Ishikawa (cell line): ENCODE measurements at regions not wholly inside any gene's neighbourhood (a gene's known extent, or its start where the extent isn't known, plus 50 kb on each side); places are given as distances from the start of the nearest gene placed in this dataset.

ENCODE experiments used
- EGR1 ChIP-seq: IDR thresholded peaks from 2 replicates; pipeline ENCODE4 v1.6.1; 2012
- ZBTB7A ChIP-seq: IDR thresholded peaks from 2 replicates; pipeline ENCODE4 v1.6.1; 2012; ENCODE audit warnings: low read depth

- no peak for TF ChIP-seq ZBTB7A
- TF ChIP-seq EGR1 = no peak
These were observed 63.4 kb upstream of the NHSL1 start for GRCh38 chr6:138562691-138563090.
